Neural cell (in vitro differentiated cells): ENCODE measurements at regions not wholly inside any gene's neighbourhood (a gene's known extent, or its start where the extent isn't known, plus 50 kb on each side); places are given as distances from the start of the nearest gene placed in this dataset.

ENCODE experiments used
- EP300 ChIP-seq: fragments of 450-650 bp; conservative IDR thresholded peaks from 2 replicates; pipeline ENCODE4 v1.6.1; 2014; ENCODE audit warnings: antibody characterized with exemption, mild to moderate bottlenecking, moderate library complexity; ENCODE audit not compliant: poor library complexity, severe bottlenecking
- EZH2 ChIP-seq: fragments of 200-600, 300-800 bp; shearing (Covaris generic), sonication (generic); IDR thresholded peaks from 2 replicates; pipeline ENCODE4 v1.6.1; 2014; ENCODE audit warnings: antibody characterized with exemption, low read length, borderline replicate concordance, mild to moderate bottlenecking; ENCODE audit not compliant: insufficient read depth, poor library complexity, severe bottlenecking

DNA sequence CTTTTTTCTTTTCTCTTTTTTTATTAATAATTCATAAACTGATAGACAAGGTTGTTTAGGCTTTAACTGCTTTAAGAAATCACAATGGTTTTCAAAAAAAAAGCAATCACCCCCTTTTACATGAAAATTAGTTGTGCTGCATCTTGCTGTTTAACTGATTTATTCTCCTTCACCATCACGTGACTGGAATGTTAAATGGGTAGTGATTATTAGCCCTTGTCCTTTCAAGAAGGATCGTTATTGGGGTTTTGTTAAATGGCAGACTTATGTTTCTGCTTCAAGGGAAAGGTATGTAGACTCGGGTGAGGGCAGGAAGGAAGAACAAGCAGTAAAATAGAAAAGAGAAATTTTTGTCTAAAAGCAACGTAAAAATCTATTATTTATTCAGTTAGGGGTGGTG, 175.6 kb upstream of the TLE4 start:
- no peak for TF ChIP-seq EP300
- no peak for TF ChIP-seq EZH2
